Cardiac fibroblast (primary cell): ENCODE measurements at regions not wholly inside any gene's neighbourhood (a gene's known extent, or its start where the extent isn't known, plus 50 kb on each side); places are given as distances from the start of the nearest gene placed in this dataset.
"Not testable (repeated sequence)": the region's sequence is repeated elsewhere in the genome, so short reads cannot be mapped to it uniquely, and the experiment has no call there.

ENCODE experiments used
- DNase-seq, 2 donors: peaks; one replicate each; pipeline versions ENCODE4 v3.0.0 to v3.0.0-alpha.2; 2010; ENCODE audit warnings: low read depth in 2 of 2
- H3K4me3 ChIP-seq, 2 donors: replicated peaks in 1 of 2; 1 replicate in 1 of 2; 2 replicates in 1 of 2; pipeline ENCODE4 v1.5.1; 2011; ENCODE audit warnings: low read depth in 2 of 2, low read length in 2 of 2, mild to moderate bottlenecking in 2 of 2, moderate library complexity in 1 of 2
- CTCF ChIP-seq: IDR thresholded peaks from one replicate; pipeline ENCODE4 v1.5.1; 2011; ENCODE audit warnings: low read depth, mild to moderate bottlenecking, low read length, inconsistent platforms

- TF ChIP-seq CTCF, result no peak
- no peak for DNase-seq
- no peak overlapping the region for H3K4me3 ChIP-seq
Observed at GRCh38 chr13:102538938-102539337, 57.8 kb upstream of the TPP2 start.

GRCh38 chr13:102536695-102537485 is 59.9 kb upstream of the TPP2 start:
- DNase-seq, result no peak
- no peak for TF ChIP-seq CTCF
- H3K4me3 ChIP-seq, result no peak overlapping the region

- no peak for DNase-seq
- TF ChIP-seq CTCF, result no peak
- no peak overlapping the region for H3K4me3 ChIP-seq
Observed at GRCh38 chr13:102536196-102536595, 60.6 kb upstream of the TPP2 start.

GRCh38 chr13:102530751-102531150 is 66.0 kb upstream of the TPP2 start:
- TF ChIP-seq CTCF, result no peak

GRCh38 chr13:102522251-102522650 is 74.5 kb upstream of the TPP2 start:
- DNase-seq, H3K4me3 ChIP-seq: not testable (repeated sequence)

More at GRCh38 chr13:102530751-102531150, 66.0 kb upstream of the TPP2 start:
- H3K4me3 ChIP-seq, result no peak overlapping the region
- DNase-seq, result no peak

- DNase-seq, result no peak
- H3K4me3 ChIP-seq, result no peak overlapping the region
- TF ChIP-seq CTCF, result no peak
Observed at GRCh38 chr13:102517959-102518358, 78.8 kb upstream of the TPP2 start.

- no peak for DNase-seq
- H3K4me3 ChIP-seq, result no peak overlapping the region
- no peak for TF ChIP-seq CTCF
Observed at GRCh38 chr13:102510072-102510471, 86.7 kb upstream of the TPP2 start.
